ENCODE measurements at regions not wholly inside any gene's neighbourhood (a gene's known extent, or its start where the extent isn't known, plus 50 kb on each side); places are given as distances from the start of the nearest gene placed in this dataset.
A peak's percentile ranks its signal among the peaks of the same experiment; 100 is the strongest.
"Not testable (repeated sequence)": the region's sequence is repeated elsewhere in the genome, so short reads cannot be mapped to it uniquely, and the experiment has no call there.

GRCh38 chr1:201639826-201640225, 100.9 kb downstream of the NAV1 start:
- DNase-seq, result no peak

GRCh38 chr1:201640624-201641023, 101.7 kb downstream of the NAV1 start:
- DNase-seq, result no peak

GRCh38 chr1:201641524-201642253, 102.8 kb downstream of the NAV1 start:
- DNase-seq, result no peak

- DNase-seq, result no peak
Measured at GRCh38 chr1:201643835-201644104, 104.8 kb downstream of the NAV1 start.

GRCh38 chr1:201644197-201644596, 105.3 kb downstream of the NAV1 start:
- no peak for DNase-seq

- DNase-seq, result not testable (repeated sequence)
Measured at GRCh38 chr1:201645000-201645399, 106.1 kb downstream of the NAV1 start.

- DNase-seq, result no peak
Measured at GRCh38 chr1:201645956-201646355, 107.0 kb downstream of the NAV1 start.

- no peak for DNase-seq
Measured at GRCh38 chr1:201646411-201647022, 107.6 kb downstream of the NAV1 start.

- DNase-seq, result no peak
Measured at GRCh38 chr1:201647094-201647493, 108.2 kb downstream of the NAV1 start.

GRCh38 chr1:201647722-201648065, 108.8 kb downstream of the NAV1 start:
- DNase-seq, result no peak

- peak in 1 of 2 donors; percentile 41 for DNase-seq
Measured at GRCh38 chr1:201648066-201648906, 109.4 kb downstream of the NAV1 start.

GRCh38 chr1:201648907-201649721, 110.2 kb downstream of the NAV1 start:
- no peak for DNase-seq

GRCh38 chr1:201649761-201650622, 111.1 kb downstream of the NAV1 start:
- peak; percentile 71 to 77 for DNase-seq

- DNase-seq, result no peak
Measured at GRCh38 chr1:201650623-201650933, 111.7 kb downstream of the NAV1 start.

GRCh38 chr1:201652181-201652580, 113.3 kb downstream of the NAV1 start:
- DNase-seq, result no peak

- DNase-seq, result no peak
Measured at GRCh38 chr1:201653233-201653632, 114.3 kb downstream of the NAV1 start.

- DNase-seq, result no peak
Measured at GRCh38 chr1:201653883-201654282, 115.0 kb downstream of the NAV1 start.

- no peak for DNase-seq
Measured at GRCh38 chr1:201655243-201655642, 116.3 kb downstream of the NAV1 start.

- DNase-seq, result no peak
Measured at GRCh38 chr1:201655910-201656309, 117.0 kb downstream of the NAV1 start.

GRCh38 chr1:201656311-201657032, 117.5 kb downstream of the NAV1 start:
- DNase-seq, result no peak

GRCh38 chr1:201659572-201659971, 120.6 kb downstream of the NAV1 start:
- peak in 1 of 2 donors; percentile 21 for DNase-seq

Measured in hippocampal formation (tissue), 2 donors.